ENCODE measurements at regions not wholly inside any gene's neighbourhood (a gene's known extent, or its start where the extent isn't known, plus 50 kb on each side); places are given as distances from the start of the nearest gene placed in this dataset.

- Mint-ChIP-seq H3K4me3 (no peak overlapping the region), H3K36me3 (ENCODE audit: low read depth) (peaks cover 2% of the 10 kb centered on the region), H3K4me1 (peaks cover 12% of the 10 kb centered on the region), H3K27me3 (peaks cover 25% of the 10 kb centered on the region), H3K27ac (no peak overlapping the region)
- ATAC-seq (no peak), DNase-seq (no peak)
- no peaks in the 10 kb centered on the region for H3K9me3 ChIP-seq (ENCODE audit: control insufficient read depth, low read length, poor library complexity, severe bottlenecking)
Measured at GRCh38 chr3:66581256-66581655, 80.4 kb upstream of the LRIG1 start.

DNA sequence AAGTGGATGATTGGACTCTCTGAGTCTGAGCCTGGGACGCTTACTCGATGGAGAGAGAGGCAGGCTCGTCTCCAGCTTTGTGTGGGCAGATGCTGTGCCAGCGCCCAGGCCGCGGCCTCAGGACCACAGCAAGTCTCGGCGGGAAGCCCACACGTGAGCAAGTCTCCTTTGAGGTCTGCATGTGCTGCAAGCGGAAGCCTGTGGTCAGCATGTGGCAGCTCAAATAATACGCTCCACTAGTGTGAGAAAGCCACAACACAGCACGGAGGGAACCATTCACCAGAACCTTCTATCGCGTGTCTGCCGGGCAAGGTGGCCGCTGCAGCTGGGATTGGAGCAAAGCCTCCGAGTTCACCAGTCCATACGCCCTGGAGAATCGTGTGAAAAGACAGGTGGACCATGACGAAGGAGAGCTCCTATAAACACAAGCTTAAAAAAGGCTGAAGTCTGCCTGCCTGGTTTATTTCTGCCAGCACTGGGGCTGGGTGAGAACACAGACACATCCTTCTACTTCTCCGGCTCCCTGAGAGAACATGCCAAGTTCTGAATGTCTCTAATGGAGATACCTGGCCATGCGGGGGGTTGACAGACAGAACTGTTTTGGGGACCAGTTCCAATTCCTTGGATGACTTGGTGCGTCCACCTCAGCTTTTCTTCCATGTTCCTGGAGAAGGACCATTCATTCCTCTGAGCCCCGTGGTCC, 82.0 kb upstream of the LRIG1 start:
- no peak overlapping the region for H3K27ac Mint-ChIP-seq
- peak overlapping the region; percentile 55 for H3K4me3 Mint-ChIP-seq
- peaks cover 12% of the 10 kb centered on the region for H3K4me1 Mint-ChIP-seq
- ATAC-seq (peak; percentile 96), DNase-seq (peak in 2 of 3 donors; percentile 18 to 25)
- H3K9me3 ChIP-seq (ENCODE audit: control insufficient read depth, low read length, poor library complexity, severe bottlenecking), result no peaks in the 10 kb centered on the region
- peaks cover 2% of the 10 kb centered on the region for H3K36me3 Mint-ChIP-seq (ENCODE audit: low read depth)
- H3K27me3 Mint-ChIP-seq, result peaks cover 36% of the 10 kb centered on the region

GRCh38 chr3:66583424-66584040, 82.7 kb upstream of the LRIG1 start:
- H3K9me3 ChIP-seq (ENCODE audit: control insufficient read depth, low read length, poor library complexity, severe bottlenecking), result no peaks in the 10 kb centered on the region
- DNase-seq (no peak), ATAC-seq (no peak)
- Mint-ChIP-seq H3K27me3 (peaks cover 36% of the 10 kb centered on the region), H3K4me3 (peak overlapping the region; percentile 47), H3K36me3 (ENCODE audit: low read depth) (peaks cover 2% of the 10 kb centered on the region), H3K4me1 (peaks cover 15% of the 10 kb centered on the region), H3K27ac (no peak overlapping the region)

- no peak for ATAC-seq
- H3K27me3 Mint-ChIP-seq, result peaks cover 48% of the 10 kb centered on the region
- peaks cover 15% of the 10 kb centered on the region for H3K4me1 Mint-ChIP-seq
- H3K9me3 ChIP-seq (ENCODE audit: control insufficient read depth, low read length, poor library complexity, severe bottlenecking), result no peaks in the 10 kb centered on the region
- no peak for DNase-seq
- H3K36me3 Mint-ChIP-seq (ENCODE audit: low read depth), result peaks cover 2% of the 10 kb centered on the region
- H3K4me3 Mint-ChIP-seq, result no peak overlapping the region
- no peak overlapping the region for H3K27ac Mint-ChIP-seq
Measured at GRCh38 chr3:66585520-66586095, 84.8 kb upstream of the LRIG1 start.

GRCh38 chr3:66586853-66587252, 86.0 kb upstream of the LRIG1 start:
- no peak for DNase-seq
- peaks cover 11% of the 10 kb centered on the region for H3K4me1 Mint-ChIP-seq
- no peaks in the 10 kb centered on the region for H3K36me3 Mint-ChIP-seq (ENCODE audit: low read depth)
- H3K27ac Mint-ChIP-seq, result no peak overlapping the region
- no peak for ATAC-seq
- no peaks in the 10 kb centered on the region for H3K9me3 ChIP-seq (ENCODE audit: control insufficient read depth, low read length, poor library complexity, severe bottlenecking)
- peaks cover 43% of the 10 kb centered on the region for H3K27me3 Mint-ChIP-seq
- H3K4me3 Mint-ChIP-seq, result no peak overlapping the region

GRCh38 chr3:66588340-66588847, 87.6 kb upstream of the LRIG1 start:
- Mint-ChIP-seq H3K4me3 (no peak overlapping the region), H3K27me3 (peaks cover 48% of the 10 kb centered on the region)
- no peak for ATAC-seq

GRCh38 chr3:66592016-66592761, 91.4 kb upstream of the LRIG1 start:
- no peak for DNase-seq
- H3K36me3 Mint-ChIP-seq (ENCODE audit: low read depth), result no peaks in the 10 kb centered on the region
- H3K27me3 Mint-ChIP-seq, result peaks cover 32% of the 10 kb centered on the region
- peaks cover 8% of the 10 kb centered on the region for H3K4me1 Mint-ChIP-seq
- no peak overlapping the region for H3K4me3 Mint-ChIP-seq
- H3K27ac Mint-ChIP-seq, result no peak overlapping the region
- H3K9me3 ChIP-seq (ENCODE audit: control insufficient read depth, low read length, poor library complexity, severe bottlenecking), result no peaks in the 10 kb centered on the region
- ATAC-seq, result no peak

More at GRCh38 chr3:66588340-66588847, 87.6 kb upstream of the LRIG1 start:
- Mint-ChIP-seq H3K36me3 (ENCODE audit: low read depth) (no peaks in the 10 kb centered on the region), H3K27ac (no peak overlapping the region), H3K4me1 (peaks cover 6% of the 10 kb centered on the region)
- no peaks in the 10 kb centered on the region for H3K9me3 ChIP-seq (ENCODE audit: control insufficient read depth, low read length, poor library complexity, severe bottlenecking)
- no peak for DNase-seq

- ATAC-seq, result no peak
- Mint-ChIP-seq H3K4me1 (peaks cover 8% of the 10 kb centered on the region), H3K4me3 (no peak overlapping the region), H3K27ac (no peak overlapping the region), H3K36me3 (ENCODE audit: low read depth) (no peaks in the 10 kb centered on the region), H3K27me3 (peaks cover 26% of the 10 kb centered on the region)
- no peaks in the 10 kb centered on the region for H3K9me3 ChIP-seq (ENCODE audit: control insufficient read depth, low read length, poor library complexity, severe bottlenecking)
- DNase-seq, result no peak
Measured at GRCh38 chr3:66592927-66593625, 92.3 kb upstream of the LRIG1 start.

DNA sequence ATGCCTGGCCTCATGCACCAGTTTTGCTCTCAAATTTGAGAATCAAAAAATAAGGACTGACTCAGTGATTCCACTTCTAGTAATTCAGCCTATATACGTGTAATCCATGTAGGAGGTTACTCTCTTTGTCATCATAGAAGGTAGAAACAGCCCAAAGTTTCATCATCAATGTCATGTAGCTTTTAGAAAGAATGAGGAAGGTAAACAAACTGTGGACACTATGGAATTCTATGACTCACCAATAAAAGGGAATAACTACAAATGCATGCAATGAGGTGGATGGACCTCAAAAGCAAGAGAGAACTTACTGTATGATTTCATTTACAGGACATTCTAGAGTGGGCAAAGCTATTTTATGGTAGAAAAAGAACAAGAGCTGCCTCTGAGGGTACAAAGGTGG, 93.2 kb upstream of the LRIG1 start:
- Mint-ChIP-seq H3K27ac (no peak overlapping the region), H3K4me3 (no peak overlapping the region), H3K36me3 (ENCODE audit: low read depth) (no peaks in the 10 kb centered on the region), H3K27me3 (peaks cover 26% of the 10 kb centered on the region), H3K4me1 (peaks cover 5% of the 10 kb centered on the region)
- ATAC-seq (no peak), DNase-seq (no peak)
- H3K9me3 ChIP-seq (ENCODE audit: control insufficient read depth, low read length, poor library complexity, severe bottlenecking), result no peaks in the 10 kb centered on the region

DNA sequence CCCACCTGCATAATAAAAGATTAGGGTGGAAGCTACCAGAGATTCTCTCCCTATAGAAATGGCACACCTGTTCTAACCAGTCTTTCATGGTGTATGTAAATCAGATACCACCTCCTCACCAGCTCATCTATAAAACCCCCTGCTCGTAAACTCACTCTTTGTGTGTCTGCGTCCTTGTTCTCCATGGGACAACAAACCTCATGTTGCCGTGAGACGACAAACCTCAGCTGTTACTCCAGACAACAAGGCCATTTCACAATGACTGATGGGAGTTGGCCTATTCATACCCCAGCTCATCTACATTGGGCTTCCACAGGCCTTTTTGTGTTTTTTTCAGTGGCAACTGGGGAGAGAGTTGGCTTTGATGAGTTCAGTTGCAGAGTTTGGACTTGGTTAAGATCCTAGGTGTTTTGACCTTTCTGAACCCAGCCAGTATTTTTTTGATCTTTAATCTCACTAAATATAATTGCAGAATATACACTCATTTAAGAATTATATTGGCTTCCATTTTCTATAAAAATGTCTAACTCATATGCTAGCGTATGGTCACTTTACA, 96.6 kb upstream of the LRIG1 start:
- peaks cover 11% of the 10 kb centered on the region for H3K27me3 Mint-ChIP-seq
- H3K4me3 Mint-ChIP-seq, result no peak overlapping the region
- peaks cover 3% of the 10 kb centered on the region for H3K36me3 Mint-ChIP-seq (ENCODE audit: low read depth)
- DNase-seq (no peak), ATAC-seq (no peak)
- peaks cover 8% of the 10 kb centered on the region for H3K4me1 Mint-ChIP-seq
- no peaks in the 10 kb centered on the region for H3K9me3 ChIP-seq (ENCODE audit: control insufficient read depth, low read length, poor library complexity, severe bottlenecking)
- no peak overlapping the region for H3K27ac Mint-ChIP-seq

- Mint-ChIP-seq H3K27me3 (peaks cover 8% of the 10 kb centered on the region), H3K36me3 (ENCODE audit: low read depth) (peaks cover 3% of the 10 kb centered on the region), H3K27ac (no peak overlapping the region), H3K4me1 (peaks cover 14% of the 10 kb centered on the region), H3K4me3 (no peak overlapping the region)
- DNase-seq, result no peak
- no peaks in the 10 kb centered on the region for H3K9me3 ChIP-seq (ENCODE audit: control insufficient read depth, low read length, poor library complexity, severe bottlenecking)
- ATAC-seq, result no peak
Measured at GRCh38 chr3:66598168-66598567, 97.3 kb upstream of the LRIG1 start.

- peaks cover 5% of the 10 kb centered on the region for H3K36me3 Mint-ChIP-seq (ENCODE audit: low read depth)
- H3K27me3 Mint-ChIP-seq, result no peaks in the 10 kb centered on the region
- no peaks in the 10 kb centered on the region for H3K9me3 ChIP-seq (ENCODE audit: control insufficient read depth, low read length, poor library complexity, severe bottlenecking)
- DNase-seq (no peak), ATAC-seq (no peak)
- no peak overlapping the region for H3K4me3 Mint-ChIP-seq
- H3K27ac Mint-ChIP-seq, result no peak overlapping the region
- H3K4me1 Mint-ChIP-seq, result peaks cover 19% of the 10 kb centered on the region
Measured at GRCh38 chr3:66602237-66602636, 101.4 kb upstream of the LRIG1 start.

All from T-helper 17 cell (primary cell).